ENCODE measurements at regions not wholly inside any gene's neighbourhood (a gene's known extent, or its start where the extent isn't known, plus 50 kb on each side); places are given as distances from the start of the nearest gene placed in this dataset.

- no peak for DNase-seq
Measured at GRCh38 chr1:5298376-5298775, 644.0 kb downstream of the AJAP1 start.

GRCh38 chr1:5297886-5298239 lies 643.5 kb downstream of the AJAP1 start:
- no peak for DNase-seq

- no peak for DNase-seq
Measured at GRCh38 chr1:5297180-5297885, 642.9 kb downstream of the AJAP1 start.

DNA sequence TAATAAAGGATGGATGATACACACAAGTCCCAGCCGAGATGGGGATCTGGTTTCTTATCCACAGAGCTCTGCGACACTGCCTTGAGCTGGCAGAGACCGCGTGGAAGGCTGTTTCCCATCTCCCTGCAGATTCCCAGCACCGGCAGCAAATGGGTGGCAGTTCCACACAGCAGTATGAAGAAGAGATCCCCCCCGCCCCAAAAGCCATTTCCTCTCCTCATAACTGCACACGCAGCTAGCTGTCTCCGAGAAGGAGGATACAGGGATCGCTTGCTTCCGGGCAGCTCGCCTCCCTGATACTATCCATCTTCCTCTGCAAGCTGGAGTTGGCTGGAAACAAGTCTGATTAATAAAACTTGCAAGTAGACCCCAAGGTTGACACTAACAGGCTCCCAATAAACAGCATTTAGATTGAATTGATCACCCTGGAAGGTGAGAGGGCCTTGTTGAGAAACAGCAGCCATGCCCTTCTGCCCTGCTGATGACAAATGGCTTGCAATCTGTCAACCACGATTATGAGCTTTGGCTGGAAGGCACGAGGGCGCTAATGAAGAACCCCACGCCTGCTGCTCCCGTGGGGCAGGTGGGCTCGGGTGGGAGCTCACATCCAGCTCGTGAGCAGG lies 642.3 kb downstream of the AJAP1 start:
- DNase-seq = no peak

DNA sequence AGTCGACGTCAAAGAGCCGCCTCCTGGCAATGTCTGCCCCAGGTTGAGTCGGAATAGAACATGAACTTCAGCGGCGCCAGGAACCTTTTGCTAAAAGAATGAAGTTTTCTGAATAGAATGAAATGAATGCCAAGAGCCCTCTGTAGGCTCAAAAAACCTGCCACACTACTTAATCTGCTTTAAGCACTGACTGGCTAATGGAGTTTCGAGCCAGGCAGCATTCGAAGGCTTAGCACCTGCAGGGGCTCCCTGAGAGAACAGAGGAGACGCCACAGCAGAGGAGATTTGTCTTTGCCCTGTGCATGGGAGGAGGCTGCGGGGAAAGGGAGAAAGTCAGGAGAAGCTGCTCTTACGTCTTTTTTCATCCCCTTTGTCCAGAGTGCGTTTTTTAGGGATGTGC lies 641.7 kb downstream of the AJAP1 start:
- no peak for DNase-seq

- no peak for DNase-seq
Measured at GRCh38 chr1:5291889-5292288, 637.5 kb downstream of the AJAP1 start.

GRCh38 chr1:5287178-5288150 lies 633.1 kb downstream of the AJAP1 start:
- DNase-seq = no peak

- no peak for DNase-seq
Measured at GRCh38 chr1:5286244-5286643, 631.8 kb downstream of the AJAP1 start.

GRCh38 chr1:5274527-5274926 lies 620.1 kb downstream of the AJAP1 start:
- no peak for DNase-seq

DNA sequence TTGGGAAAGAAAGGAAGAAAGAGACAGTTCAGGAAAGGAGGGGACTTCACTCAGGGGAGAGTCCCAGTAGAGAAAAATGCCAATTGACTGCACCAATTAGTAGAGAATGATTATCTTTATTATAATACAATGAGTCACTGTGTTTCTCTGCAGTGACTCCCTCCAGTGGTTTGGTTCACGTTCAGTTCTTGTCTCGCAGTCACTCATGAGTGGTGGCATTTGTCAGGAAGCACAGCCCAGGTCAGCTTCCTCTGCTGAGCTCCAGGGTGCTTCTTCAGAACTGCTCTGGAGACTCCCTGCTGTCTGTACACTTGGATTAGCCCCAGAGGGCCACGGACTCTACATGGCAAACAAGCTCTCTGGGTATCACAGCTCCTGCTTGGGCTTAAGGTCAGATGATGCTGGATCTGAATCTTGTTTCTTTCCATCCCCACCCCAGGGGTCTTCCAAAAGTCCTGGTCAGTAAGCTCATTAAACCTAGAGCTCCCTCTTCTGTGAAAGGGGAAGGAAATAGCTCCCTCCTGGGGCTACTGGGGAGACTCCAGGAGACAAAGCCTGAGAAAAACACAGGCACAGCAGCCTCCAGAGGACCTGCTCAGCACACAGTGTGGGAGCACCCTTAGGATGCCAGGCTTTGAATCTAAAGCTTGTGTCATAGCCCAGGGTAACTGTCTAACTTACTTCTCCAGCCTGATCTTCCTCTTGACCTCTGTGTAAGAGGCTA lies 619.0 kb downstream of the AJAP1 start:
- DNase-seq = no peak

DNA sequence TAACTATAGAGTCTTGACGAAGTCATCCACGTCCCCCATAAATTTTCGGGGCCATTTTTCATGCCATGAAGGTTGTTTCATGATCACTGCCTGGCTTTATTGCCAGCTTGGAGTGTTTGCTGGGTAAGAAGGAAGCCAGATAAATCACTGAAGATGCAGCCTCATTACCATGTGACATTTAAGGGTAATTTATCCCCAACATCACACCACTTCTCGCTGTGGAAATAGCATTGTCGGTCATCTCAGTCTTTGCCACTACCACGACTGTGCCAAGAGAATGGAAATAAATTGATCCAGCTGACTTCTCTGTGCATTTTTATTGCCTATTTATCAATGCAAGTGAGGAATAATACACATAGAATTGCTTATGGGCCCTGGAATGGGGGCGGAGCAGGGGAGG lies 617.9 kb downstream of the AJAP1 start:
- DNase-seq = no peak

GRCh38 chr1:5271264-5271663 lies 616.9 kb downstream of the AJAP1 start:
- no peak for DNase-seq

- DNase-seq = no peak
Measured at GRCh38 chr1:5269901-5270300, 615.5 kb downstream of the AJAP1 start.

- no peak for DNase-seq
Measured at GRCh38 chr1:5267603-5268235, 613.3 kb downstream of the AJAP1 start.

DNA sequence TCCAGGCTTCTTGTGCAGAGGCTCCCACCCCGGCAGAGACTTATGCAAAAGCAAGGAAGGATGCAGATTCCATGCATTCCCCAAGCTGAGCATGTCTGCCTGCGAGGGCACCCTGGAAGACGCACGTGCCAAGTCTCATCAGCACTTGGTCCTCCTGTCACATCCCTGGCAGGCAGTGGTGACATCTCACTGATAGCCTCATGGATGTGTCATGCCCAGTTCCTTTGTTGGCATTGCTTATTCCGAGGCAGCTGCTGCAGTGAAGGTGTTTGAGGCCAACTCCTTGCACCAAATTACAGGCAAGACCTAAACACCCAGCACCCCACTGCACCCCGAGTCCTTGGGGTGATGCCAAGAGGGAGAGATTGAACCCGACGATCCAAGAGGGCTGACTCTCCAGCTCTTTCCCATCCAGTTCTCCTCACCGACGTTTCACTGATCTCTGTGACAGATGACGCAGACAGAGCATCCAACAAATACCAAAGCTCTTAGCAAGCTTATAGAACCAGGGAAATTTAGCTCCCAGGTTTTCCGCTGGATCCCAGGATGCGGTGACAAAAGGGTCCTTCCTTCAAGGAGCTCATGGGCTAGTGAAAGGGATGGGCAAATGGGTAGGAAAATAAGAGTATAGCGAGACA lies 611.1 kb downstream of the AJAP1 start:
- no peak for DNase-seq

DNA sequence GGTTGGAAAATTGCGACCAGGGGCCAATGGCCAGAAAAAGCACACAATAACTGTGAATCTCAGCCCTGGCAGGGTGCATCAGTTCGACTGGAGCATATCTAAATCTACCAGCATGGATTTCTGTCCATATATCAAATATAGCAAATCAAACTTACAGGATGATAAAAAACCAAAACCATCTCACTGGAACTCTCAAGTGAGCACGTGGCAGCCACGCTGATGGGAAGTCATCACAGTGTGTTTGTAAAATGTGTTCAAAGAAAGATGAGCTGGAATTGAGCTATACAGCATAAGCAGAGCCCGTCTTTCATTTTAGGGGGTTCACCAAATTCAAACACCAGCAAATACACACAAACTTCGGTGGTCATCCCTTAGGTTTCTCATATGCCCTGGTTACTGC lies 610.1 kb downstream of the AJAP1 start:
- DNase-seq = no peak

DNA sequence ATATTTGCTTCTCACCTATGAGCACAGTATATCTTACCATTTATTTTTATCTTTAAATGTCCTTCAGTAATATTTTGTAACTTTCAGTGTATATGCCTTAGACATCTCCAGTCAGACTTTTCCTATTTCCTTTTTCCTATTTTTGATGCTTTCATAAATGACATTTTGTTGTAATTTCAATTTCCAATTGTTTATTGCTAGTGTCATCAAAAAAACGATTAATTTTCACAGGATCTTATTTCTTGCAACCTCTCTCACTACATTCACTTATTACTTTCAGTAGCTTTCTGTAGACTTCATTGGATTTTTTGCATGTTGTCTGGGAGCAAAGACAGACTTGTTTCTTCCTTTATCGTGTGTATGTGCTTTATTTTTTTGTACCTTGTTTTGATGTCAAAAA lies 602.4 kb downstream of the AJAP1 start:
- no peak for DNase-seq

DNA sequence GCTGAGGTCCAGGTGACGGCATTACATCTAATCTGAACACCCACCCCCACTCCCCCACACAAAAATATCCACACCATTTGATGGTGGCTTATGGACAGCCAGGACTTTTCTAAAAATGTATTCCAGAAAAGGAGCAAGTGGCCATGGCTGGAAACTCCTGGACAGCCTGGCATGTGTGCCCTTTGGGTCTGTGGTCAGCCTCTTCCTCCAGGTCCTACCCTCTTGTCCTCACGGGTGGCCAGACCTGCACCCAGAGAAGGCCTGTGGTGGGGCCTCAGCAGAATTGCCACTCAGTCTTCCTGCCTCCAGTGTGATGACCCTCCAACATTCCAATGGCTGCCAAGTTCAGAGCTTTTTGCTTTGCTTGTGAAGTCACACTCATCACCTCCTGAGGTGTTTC lies 600.6 kb downstream of the AJAP1 start:
- DNase-seq = no peak

- no peak for DNase-seq
Measured at GRCh38 chr1:5254131-5254725, 599.8 kb downstream of the AJAP1 start.

- DNase-seq = no peak
Measured at GRCh38 chr1:5253036-5253435, 598.6 kb downstream of the AJAP1 start.

- DNase-seq = no peak
Measured at GRCh38 chr1:5250336-5250735, 595.9 kb downstream of the AJAP1 start.

GRCh38 chr1:5245348-5245747 lies 590.9 kb downstream of the AJAP1 start:
- DNase-seq = no peak
